Neuronal stem cell (in vitro differentiated cells): ENCODE measurements at regions not wholly inside any gene's neighbourhood (a gene's known extent, or its start where the extent isn't known, plus 50 kb on each side); places are given as distances from the start of the nearest gene placed in this dataset.
A peak's percentile ranks its signal among the peaks of the same experiment; 100 is the strongest.

ENCODE experiments used
- DNase-seq: peaks from one replicate; pipeline ENCODE4 v3.0.0-alpha.2; 2013; ENCODE audit warnings: low spot score
- H2AFZ ChIP-seq: one replicate; pipeline ENCODE4 v1.6.1; 2013; ENCODE audit warnings: mild to moderate bottlenecking, low read length, inconsistent platforms
- H2AK5ac ChIP-seq: 2 replicates; pipeline ENCODE4 v1.6.1; 2013; ENCODE audit warnings: low read depth, mild to moderate bottlenecking, inconsistent platforms, low read length, moderate library complexity, mixed read lengths
- H2BK120ac ChIP-seq: 2 replicates; pipeline ENCODE4 v1.6.1; 2013; ENCODE audit warnings: low read depth, mild to moderate bottlenecking, inconsistent platforms, low read length, moderate library complexity, mixed read lengths
- H2BK12ac ChIP-seq: one replicate; pipeline ENCODE4 v1.6.1; 2013; ENCODE audit warnings: low read length, inconsistent platforms
- H2BK15ac ChIP-seq: 2 replicates; pipeline ENCODE4 v1.6.1; 2013; ENCODE audit warnings: mild to moderate bottlenecking, low read length, inconsistent platforms, mixed read lengths
- H2BK5ac ChIP-seq: one replicate; pipeline ENCODE4 v1.6.1; 2013; ENCODE audit warnings: inconsistent platforms, mild to moderate bottlenecking, low read length, moderate library complexity
- H3K14ac ChIP-seq: one replicate; pipeline ENCODE4 v1.6.1; 2013; ENCODE audit warnings: low read length, inconsistent platforms
- H3K18ac ChIP-seq: 2 replicates; pipeline ENCODE4 v1.6.1; 2013; ENCODE audit warnings: low read length, inconsistent platforms
- H3K23ac ChIP-seq: 2 replicates; pipeline ENCODE4 v1.6.1; 2013; ENCODE audit warnings: low read depth, mild to moderate bottlenecking, mixed read lengths, low read length, inconsistent platforms; ENCODE audit not compliant: poor library complexity
- H3K27ac ChIP-seq: replicated peaks from 3 replicates; pipeline ENCODE4 v1.5.1; 2013; ENCODE audit warnings: low read length, inconsistent platforms
- H3K27me3 ChIP-seq, 3 experiments: 2 replicates each; pipeline ENCODE4 v1.6.1; 2013; ENCODE audit warnings: low read length in 3 of 3, mild to moderate bottlenecking in 2 of 3, inconsistent platforms in 1 of 3, low read depth in 1 of 3, mixed read lengths in 1 of 3, moderate library complexity in 1 of 3; ENCODE audit not compliant: control insufficient read depth in 3 of 3, insufficient read depth in 3 of 3
- H3K36me3 ChIP-seq, 2 donors: replicated peaks in 1 of 2; 2 replicates each; pipeline ENCODE4 v1.6.1; 2013; ENCODE audit warnings: low read length in 2 of 2; ENCODE audit not compliant: control insufficient read depth in 2 of 2, insufficient read depth in 2 of 2
- H3K4ac ChIP-seq: 2 replicates; pipeline ENCODE4 v1.6.1; 2013; ENCODE audit warnings: inconsistent platforms, mild to moderate bottlenecking, low read length, moderate library complexity
- H3K4me1 ChIP-seq, 2 donors: 1 replicate in 1 of 2; 2 replicates in 1 of 2; pipeline ENCODE4 v1.6.1; 2013; ENCODE audit warnings: low read length in 2 of 2, low read depth in 1 of 2; ENCODE audit not compliant: control insufficient read depth in 2 of 2, insufficient read depth in 1 of 2
- H3K4me2 ChIP-seq: one replicate; pipeline ENCODE4 v1.6.1; 2013; ENCODE audit warnings: mild to moderate bottlenecking, low read length, inconsistent platforms; ENCODE audit not compliant: insufficient read depth, poor library complexity, severe bottlenecking
- H3K4me3 ChIP-seq, 2 donors: 2 replicates each; pipeline ENCODE4 v1.5.1; 2013; ENCODE audit warnings: low read length in 2 of 2, mild to moderate bottlenecking in 2 of 2, inconsistent platforms in 1 of 2, moderate library complexity in 1 of 2
- H3K79me1 ChIP-seq: one replicate; pipeline ENCODE4 v1.6.1; 2013; ENCODE audit warnings: low read depth, mild to moderate bottlenecking, inconsistent platforms, low read length, moderate library complexity
- H3K9ac ChIP-seq: one replicate; pipeline ENCODE4 v1.6.1; 2013; ENCODE audit warnings: mild to moderate bottlenecking, low read depth, low read length, inconsistent platforms; ENCODE audit not compliant: poor library complexity
- H3K9me3 ChIP-seq, 2 donors: replicated peaks in 1 of 2; 2 replicates each; pipeline versions ENCODE3 to v1.6.1; 2013; ENCODE audit warnings: low read length in 2 of 2, mild to moderate bottlenecking in 2 of 2, inconsistent platforms in 1 of 2, low read depth in 1 of 2, mixed read lengths in 1 of 2, moderate library complexity in 1 of 2; ENCODE audit not compliant: control insufficient read depth in 2 of 2, insufficient read depth in 1 of 2
- H4K8ac ChIP-seq: one replicate; pipeline ENCODE4 v1.6.1; 2013; ENCODE audit warnings: low read depth, mild to moderate bottlenecking, inconsistent platforms, low read length, moderate library complexity
- H4K91ac ChIP-seq: one replicate; pipeline ENCODE4 v1.6.1; 2013; ENCODE audit warnings: low read length, low read depth, mild to moderate bottlenecking, inconsistent platforms; ENCODE audit not compliant: poor library complexity
- WGBS, 2 donors: extraction: QIAGEN DNeasy Blood & Tissue Kit; methylation state at CpG; one replicate each; pipeline ENCODE4 v1.1.7; 2013; ENCODE audit warnings: missing lambda C conversion rate in 2 of 2, mixed read lengths in 1 of 2; ENCODE audit not compliant: insufficient read length in 2 of 2, insufficient replicate concordance in 1 of 2; ENCODE audit errors: extremely low coverage in 2 of 2; 5-methylcytosine and 5-hydroxymethylcytosine counted together

DNA sequence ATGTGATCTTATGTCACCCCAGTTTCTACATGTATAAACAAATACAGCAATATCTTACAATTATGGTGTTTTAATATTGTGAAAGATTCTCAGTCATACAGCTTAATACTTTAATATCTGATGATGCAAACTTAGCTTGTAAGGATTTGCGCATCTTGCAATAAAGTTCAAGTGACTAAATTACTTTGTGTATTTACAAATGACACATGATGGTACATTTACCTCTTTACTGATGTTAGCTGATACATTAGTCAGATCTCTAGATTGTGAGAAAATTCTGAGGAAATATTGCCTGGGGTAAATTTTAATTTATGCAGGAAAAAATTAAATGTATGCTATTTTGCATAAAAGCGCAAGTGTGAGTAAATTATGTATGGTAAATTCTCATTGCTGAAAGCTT lies 418.8 kb upstream of the MMS22L start:
- Histone ChIP-seq H2AK5ac (no peak overlapping the region), H3K9ac (no peak overlapping the region)
- WGBS, 2 donors = no CpG with 5 or more reads among the region's 2 CpGs

DNA sequence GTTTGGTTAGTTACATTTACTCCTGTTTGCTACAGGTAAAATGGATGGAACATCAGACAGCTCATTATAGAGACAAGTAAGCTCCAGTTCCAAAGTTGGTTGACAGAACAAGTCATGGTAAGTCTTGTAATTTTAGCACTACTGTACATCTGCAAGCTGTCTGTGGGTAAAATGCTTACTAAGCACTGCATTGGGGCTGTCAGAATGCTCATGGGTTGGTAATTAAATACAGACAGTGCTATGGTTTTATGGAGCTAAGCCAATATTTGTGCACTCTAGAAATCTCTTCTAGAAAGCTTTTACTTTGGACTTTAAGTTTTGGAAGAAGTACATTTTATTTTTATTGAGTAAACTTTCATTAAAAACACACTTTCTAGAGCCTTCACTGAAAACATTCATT lies 419.2 kb upstream of the MMS22L start:
- Histone ChIP-seq H2AK5ac (no peak overlapping the region), H3K27ac (no peak overlapping the region), H2BK5ac (no peak overlapping the region), H3K4me2 (no peak overlapping the region), H4K8ac (no peak overlapping the region), H2BK12ac (no peak overlapping the region), H4K91ac (no peak overlapping the region), H3K9ac (no peak overlapping the region), H3K14ac (no peak overlapping the region), H3K18ac (no peak overlapping the region), H3K9me3 (no peaks in the 10 kb centered on the region), H2AFZ (no peak overlapping the region), H3K4me1 (no peaks in the 10 kb centered on the region), H3K4ac (no peak overlapping the region), H3K4me3 (no peak overlapping the region), H2BK120ac (no peak overlapping the region), H3K36me3 (no peaks in the 10 kb centered on the region), H3K79me1 (no peaks in the 10 kb centered on the region), H2BK15ac (no peak overlapping the region), H3K23ac (no peak overlapping the region), H3K27me3 (no peaks in the 10 kb centered on the region)
- DNase-seq = no peak

More for the DNA sequence above, 418.8 kb upstream of the MMS22L start:
- H3K4ac ChIP-seq = no peak overlapping the region
- no peaks in the 10 kb centered on the region for H3K36me3 ChIP-seq
- H2BK12ac ChIP-seq = no peak overlapping the region
- H4K8ac ChIP-seq = no peak overlapping the region
- DNase-seq = no peak
- no peak overlapping the region for H3K27ac ChIP-seq
- no peak overlapping the region for H2AFZ ChIP-seq
- H3K14ac ChIP-seq = no peak overlapping the region
- H3K9me3 ChIP-seq = no peaks in the 10 kb centered on the region
- H2BK120ac ChIP-seq = no peak overlapping the region
- no peak overlapping the region for H2BK15ac ChIP-seq
- no peak overlapping the region for H4K91ac ChIP-seq
- H3K23ac ChIP-seq = no peak overlapping the region
- H3K4me2 ChIP-seq = no peak overlapping the region
- H3K18ac ChIP-seq = no peak overlapping the region
- H3K4me3 ChIP-seq = no peak overlapping the region
- no peaks in the 10 kb centered on the region for H3K4me1 ChIP-seq
- no peaks in the 10 kb centered on the region for H3K79me1 ChIP-seq
- H2BK5ac ChIP-seq = no peak overlapping the region
- H3K27me3 ChIP-seq = no peaks in the 10 kb centered on the region

GRCh38 chr6:97703661-97704060 lies 420.6 kb upstream of the MMS22L start:
- whole genome bisulfite sequencing, 2 donors = no CpG with 5 or more reads among the region's 2 CpGs
- Histone ChIP-seq H2AK5ac (no peak overlapping the region), H3K79me1 (no peaks in the 10 kb centered on the region)

DNA sequence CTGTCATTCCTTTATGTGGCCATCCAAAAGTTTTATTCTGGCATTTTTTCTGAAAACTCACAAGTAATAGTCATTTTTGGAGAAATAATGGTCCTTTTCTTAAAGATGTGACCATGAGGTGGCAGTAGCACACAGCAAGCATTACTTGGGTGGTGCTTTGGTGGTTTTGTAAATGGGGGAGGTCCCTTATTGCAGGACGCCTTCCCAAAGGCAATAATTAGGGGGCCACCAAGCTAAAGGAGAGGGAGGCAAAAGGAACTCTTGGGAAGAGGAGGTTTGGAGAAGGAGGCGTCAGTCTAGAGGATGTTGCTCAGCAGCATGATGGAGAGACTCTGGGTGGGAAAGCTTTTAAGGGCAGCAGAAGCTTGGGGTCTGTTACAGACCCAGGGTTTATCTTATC lies 422.6 kb upstream of the MMS22L start:
- H2AFZ ChIP-seq = peak overlapping the region; percentile 43
- WGBS, 2 donors = no CpG with 5 or more reads among the region's 2 CpGs

More at GRCh38 chr6:97703661-97704060, 420.6 kb upstream of the MMS22L start:
- H2BK120ac ChIP-seq = no peak overlapping the region
- no peak overlapping the region for H2AFZ ChIP-seq
- H2BK15ac ChIP-seq = no peak overlapping the region
- H3K9me3 ChIP-seq = peaks cover 0 to 7% of the 10 kb centered on the region in 2 donors
- no peak overlapping the region for H4K91ac ChIP-seq
- no peak overlapping the region for H4K8ac ChIP-seq
- no peak for DNase-seq
- H3K4me3 ChIP-seq = no peak overlapping the region
- no peak overlapping the region for H2BK12ac ChIP-seq
- H3K27ac ChIP-seq = no peak overlapping the region
- no peak overlapping the region for H3K4ac ChIP-seq
- H3K14ac ChIP-seq = no peak overlapping the region
- no peak overlapping the region for H3K18ac ChIP-seq
- no peak overlapping the region for H3K4me2 ChIP-seq
- no peaks in the 10 kb centered on the region for H3K36me3 ChIP-seq
- H3K23ac ChIP-seq = no peak overlapping the region
- no peak overlapping the region for H3K9ac ChIP-seq
- H3K4me1 ChIP-seq = no peaks in the 10 kb centered on the region
- H2BK5ac ChIP-seq = no peak overlapping the region
- no peaks in the 10 kb centered on the region for H3K27me3 ChIP-seq

More for the DNA sequence above, 422.6 kb upstream of the MMS22L start:
- no peaks in the 10 kb centered on the region for H3K27me3 ChIP-seq
- peak; percentile 38 for DNase-seq
- H4K91ac ChIP-seq = no peak overlapping the region
- H4K8ac ChIP-seq = no peak overlapping the region
- H2BK120ac ChIP-seq = no peak overlapping the region
- H3K9ac ChIP-seq = no peak overlapping the region
- no peak overlapping the region for H3K23ac ChIP-seq
- H3K18ac ChIP-seq = no peak overlapping the region
- H3K4me2 ChIP-seq = no peak overlapping the region
- H2AK5ac ChIP-seq = no peak overlapping the region
- H3K9me3 ChIP-seq = peaks cover 0 to 7% of the 10 kb centered on the region in 2 donors
- no peak overlapping the region for H3K4me3 ChIP-seq
- no peak overlapping the region for H3K4ac ChIP-seq
- no peaks in the 10 kb centered on the region for H3K4me1 ChIP-seq
- no peak overlapping the region for H2BK5ac ChIP-seq
- H3K14ac ChIP-seq = no peak overlapping the region
- H2BK15ac ChIP-seq = no peak overlapping the region
- no peaks in the 10 kb centered on the region for H3K36me3 ChIP-seq
- H2BK12ac ChIP-seq = no peak overlapping the region
- no peaks in the 10 kb centered on the region for H3K79me1 ChIP-seq
- H3K27ac ChIP-seq = no peak overlapping the region
